ENCODE measurements at regions not wholly inside any gene's neighbourhood (a gene's known extent, or its start where the extent isn't known, plus 50 kb on each side); places are given as distances from the start of the nearest gene placed in this dataset.

DNA sequence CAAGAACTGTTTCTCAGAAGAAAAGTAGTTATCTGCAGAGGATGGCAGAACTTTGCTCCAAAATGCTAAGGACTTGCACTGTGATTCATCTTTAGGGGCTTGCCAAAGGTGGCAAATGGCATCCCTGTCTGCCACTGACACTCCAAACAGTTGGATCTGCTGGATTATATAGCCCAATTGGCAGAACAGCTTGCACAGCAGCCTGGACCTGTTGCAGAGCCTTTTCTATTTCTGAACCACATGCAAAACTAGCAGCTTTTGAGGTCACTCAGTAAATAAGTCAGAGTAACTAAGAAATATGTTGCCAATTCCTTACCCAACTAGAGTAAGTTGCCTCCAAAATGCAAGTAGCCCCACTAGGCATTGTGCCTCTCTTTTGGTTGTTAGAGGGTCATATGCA is 397.5 kb upstream of the NOVA1 start:
- Histone ChIP-seq H3K9me3 (ENCODE audit: control insufficient read depth, insufficient read depth, low read depth, low read length) (no peaks in the 10 kb centered on the region), H3K27me3 (ENCODE audit: control insufficient read depth, insufficient read depth, low read length) (no peaks in the 10 kb centered on the region), H3K27ac (ENCODE audit: low read length) (no peak overlapping the region), H3K4me1 (ENCODE audit: control insufficient read depth, insufficient read depth, low read length) (no peaks in the 10 kb centered on the region), H3K4me3 (ENCODE audit: low read depth in 2 of 2, low read length in 2 of 2) (no peak overlapping the region), H3K36me3 (ENCODE audit: control insufficient read depth, insufficient read depth, low read length) (no peaks in the 10 kb centered on the region)
- CTCF ChIA-PET, result no interaction called here
- no peak for DNase-seq (ENCODE audit: low read depth, low spot score)
- intact Hi-C loops (cut with micrococcal nuclease; ENCODE audit: unreplicated experiment) (no loop called here), in situ Hi-C loops (cut with HindIII; ENCODE audit: low pct_unique_long_range_greater_than_20kb, low sequenced_read_pairs) (no loop called here)
- POLR2A ChIA-PET, result no interaction called here
- BruUV-seq (replicated peaks), result no TSS peak
- no peak for ATAC-seq
- TF ChIP-seq, protein P1, sequence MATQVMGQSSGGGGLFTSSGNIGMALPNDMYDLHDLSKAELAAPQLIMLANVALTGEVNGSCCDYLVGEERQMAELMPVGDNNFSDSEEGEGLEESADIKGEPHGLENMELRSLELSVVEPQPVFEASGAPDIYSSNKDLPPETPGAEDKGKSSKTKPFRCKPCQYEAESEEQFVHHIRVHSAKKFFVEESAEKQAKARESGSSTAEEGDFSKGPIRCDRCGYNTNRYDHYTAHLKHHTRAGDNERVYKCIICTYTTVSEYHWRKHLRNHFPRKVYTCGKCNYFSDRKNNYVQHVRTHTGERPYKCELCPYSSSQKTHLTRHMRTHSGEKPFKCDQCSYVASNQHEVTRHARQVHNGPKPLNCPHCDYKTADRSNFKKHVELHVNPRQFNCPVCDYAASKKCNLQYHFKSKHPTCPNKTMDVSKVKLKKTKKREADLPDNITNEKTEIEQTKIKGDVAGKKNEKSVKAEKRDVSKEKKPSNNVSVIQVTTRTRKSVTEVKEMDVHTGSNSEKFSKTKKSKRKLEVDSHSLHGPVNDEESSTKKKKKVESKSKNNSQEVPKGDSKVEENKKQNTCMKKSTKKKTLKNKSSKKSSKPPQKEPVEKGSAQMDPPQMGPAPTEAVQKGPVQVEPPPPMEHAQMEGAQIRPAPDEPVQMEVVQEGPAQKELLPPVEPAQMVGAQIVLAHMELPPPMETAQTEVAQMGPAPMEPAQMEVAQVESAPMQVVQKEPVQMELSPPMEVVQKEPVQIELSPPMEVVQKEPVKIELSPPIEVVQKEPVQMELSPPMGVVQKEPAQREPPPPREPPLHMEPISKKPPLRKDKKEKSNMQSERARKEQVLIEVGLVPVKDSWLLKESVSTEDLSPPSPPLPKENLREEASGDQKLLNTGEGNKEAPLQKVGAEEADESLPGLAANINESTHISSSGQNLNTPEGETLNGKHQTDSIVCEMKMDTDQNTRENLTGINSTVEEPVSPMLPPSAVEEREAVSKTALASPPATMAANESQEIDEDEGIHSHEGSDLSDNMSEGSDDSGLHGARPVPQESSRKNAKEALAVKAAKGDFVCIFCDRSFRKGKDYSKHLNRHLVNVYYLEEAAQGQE (IDR thresholded peaks at IDR 0.05; ENCODE audit: insufficient read depth in 1 of 2, low read depth in 2 of 2, low read length in 1 of 2), result no peak
- TF ChIP-seq SIN3A (IDR thresholded peaks at IDR 0.05; ENCODE audit: borderline replicate concordance, insufficient read depth, low read depth, low read length) (no peak), TCF7L2 (IDR thresholded peaks at IDR 0.05; ENCODE audit: low read depth, low read length) (no peak), POLR2AphosphoS5 (IDR thresholded peaks at IDR 0.05; ENCODE audit: low read depth, low read length) (no peak)
- TF ChIP-seq, protein P2, sequence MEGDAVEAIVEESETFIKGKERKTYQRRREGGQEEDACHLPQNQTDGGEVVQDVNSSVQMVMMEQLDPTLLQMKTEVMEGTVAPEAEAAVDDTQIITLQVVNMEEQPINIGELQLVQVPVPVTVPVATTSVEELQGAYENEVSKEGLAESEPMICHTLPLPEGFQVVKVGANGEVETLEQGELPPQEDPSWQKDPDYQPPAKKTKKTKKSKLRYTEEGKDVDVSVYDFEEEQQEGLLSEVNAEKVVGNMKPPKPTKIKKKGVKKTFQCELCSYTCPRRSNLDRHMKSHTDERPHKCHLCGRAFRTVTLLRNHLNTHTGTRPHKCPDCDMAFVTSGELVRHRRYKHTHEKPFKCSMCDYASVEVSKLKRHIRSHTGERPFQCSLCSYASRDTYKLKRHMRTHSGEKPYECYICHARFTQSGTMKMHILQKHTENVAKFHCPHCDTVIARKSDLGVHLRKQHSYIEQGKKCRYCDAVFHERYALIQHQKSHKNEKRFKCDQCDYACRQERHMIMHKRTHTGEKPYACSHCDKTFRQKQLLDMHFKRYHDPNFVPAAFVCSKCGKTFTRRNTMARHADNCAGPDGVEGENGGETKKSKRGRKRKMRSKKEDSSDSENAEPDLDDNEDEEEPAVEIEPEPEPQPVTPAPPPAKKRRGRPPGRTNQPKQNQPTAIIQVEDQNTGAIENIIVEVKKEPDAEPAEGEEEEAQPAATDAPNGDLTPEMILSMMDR (IDR thresholded peaks at IDR 0.05), result no peak

DNA sequence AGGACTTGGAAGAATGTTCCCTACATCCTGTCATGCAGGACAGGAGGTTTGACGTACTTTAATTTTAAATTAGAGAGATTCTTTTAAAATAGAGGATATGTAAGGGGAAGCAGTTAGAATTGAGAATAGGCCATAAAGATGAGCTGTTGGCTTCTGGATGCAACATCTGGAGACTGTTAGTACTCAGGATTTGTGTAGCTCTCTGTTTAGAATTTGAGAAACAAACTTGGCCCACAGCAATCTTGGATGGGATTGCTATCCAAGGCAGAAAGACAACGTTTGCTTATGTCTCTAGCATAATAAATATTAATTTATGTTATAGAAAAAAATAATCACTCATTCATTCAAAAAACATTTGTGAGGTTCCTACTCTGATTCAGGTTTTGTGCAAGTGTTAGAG is 398.4 kb upstream of the NOVA1 start:
- no peak for DNase-seq (ENCODE audit: low read depth, low spot score)
- ATAC-seq, result no peak
- Histone ChIP-seq H3K27me3 (ENCODE audit: control insufficient read depth, insufficient read depth, low read length) (no peaks in the 10 kb centered on the region), H3K27ac (ENCODE audit: low read length) (no peak overlapping the region), H3K36me3 (ENCODE audit: control insufficient read depth, insufficient read depth, low read length) (no peaks in the 10 kb centered on the region), H3K4me1 (ENCODE audit: control insufficient read depth, insufficient read depth, low read length) (no peaks in the 10 kb centered on the region), H3K9me3 (ENCODE audit: control insufficient read depth, insufficient read depth, low read depth, low read length) (no peaks in the 10 kb centered on the region), H3K4me3 (ENCODE audit: low read depth in 2 of 2, low read length in 2 of 2) (no peak overlapping the region)
- ChIA-PET POLR2A (interaction anchor here (0.5 to 0.6 kb wide), 2 partner anchors 383 to 446 kb away, joined by 3 to 4 read pairs; no protein-coding TSS in a partner anchor), CTCF (no interaction called here)
- in situ Hi-C loops (cut with HindIII; ENCODE audit: low pct_unique_long_range_greater_than_20kb, low sequenced_read_pairs) (no loop called here), intact Hi-C loops (cut with micrococcal nuclease; ENCODE audit: unreplicated experiment) (no loop called here)
- TF ChIP-seq, protein P2 (IDR thresholded peaks at IDR 0.05), result no peak
- TF ChIP-seq POLR2AphosphoS5 (IDR thresholded peaks at IDR 0.05; ENCODE audit: low read depth, low read length) (no peak), TCF7L2 (IDR thresholded peaks at IDR 0.05; ENCODE audit: low read depth, low read length) (no peak), SIN3A (IDR thresholded peaks at IDR 0.05; ENCODE audit: borderline replicate concordance, insufficient read depth, low read depth, low read length) (no peak)
- TF ChIP-seq, protein P1 (IDR thresholded peaks at IDR 0.05; ENCODE audit: insufficient read depth in 1 of 2, low read depth in 2 of 2, low read length in 1 of 2), result no peak
- BruUV-seq (replicated peaks), result no TSS peak
